ENCODE measurements at regions not wholly inside any gene's neighbourhood (a gene's known extent, or its start where the extent isn't known, plus 50 kb on each side); places are given as distances from the start of the nearest gene placed in this dataset.

- DNase-seq: no peak
Measured at GRCh38 chr15:69880571-69881301, 217.0 kb downstream of the TLE3 start.

GRCh38 chr15:69881302-69881670, 216.4 kb downstream of the TLE3 start:
- DNase-seq: no peak

- DNase-seq: no peak
Measured at GRCh38 chr15:69881766-69882165, 216.0 kb downstream of the TLE3 start.

- no peak for DNase-seq
Measured at GRCh38 chr15:69883306-69883705, 214.4 kb downstream of the TLE3 start.

GRCh38 chr15:69885173-69885955, 212.4 kb downstream of the TLE3 start:
- no peak for DNase-seq

DNA sequence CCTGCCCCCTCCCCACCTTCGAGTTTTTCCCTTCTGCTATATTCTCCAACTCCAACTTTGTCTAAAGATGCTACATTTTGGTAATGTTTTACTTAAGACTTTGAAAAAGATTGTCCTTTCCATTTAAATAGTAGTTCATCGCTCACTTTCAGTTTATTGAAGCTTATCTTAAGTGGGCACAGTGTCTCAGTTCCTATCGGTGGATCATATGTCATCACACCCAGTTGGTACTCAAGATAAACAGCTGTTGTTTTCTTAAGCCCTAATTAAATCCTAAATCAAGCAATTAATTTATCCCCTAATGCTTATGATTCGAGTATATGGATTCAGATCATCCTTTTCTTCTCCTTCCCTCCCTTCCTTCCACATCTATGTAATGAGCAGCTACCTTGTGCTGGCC, 210.7 kb downstream of the TLE3 start:
- DNase-seq: no peak

GRCh38 chr15:69887553-69887952, 210.2 kb downstream of the TLE3 start:
- no peak for DNase-seq

DNA sequence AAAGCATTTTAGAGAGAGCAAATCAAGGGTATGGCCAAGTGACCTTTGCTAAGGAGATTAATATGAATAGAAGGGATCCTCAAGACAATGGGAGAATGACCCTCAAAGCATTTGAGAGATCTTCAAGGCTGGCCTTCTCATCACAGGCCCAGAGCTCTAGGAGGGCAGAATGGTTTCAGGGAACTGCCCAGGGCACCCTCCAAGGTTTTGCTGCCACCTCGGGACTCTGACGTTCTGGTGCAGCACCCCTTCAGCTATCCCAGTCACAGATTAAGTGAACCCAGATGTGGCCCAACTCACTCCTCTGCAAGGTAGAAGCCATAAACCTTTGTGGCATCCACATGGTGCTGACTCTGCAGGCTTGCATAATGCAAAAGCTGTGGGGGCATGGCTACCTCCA, 209.3 kb downstream of the TLE3 start:
- no peak for DNase-seq

DNA sequence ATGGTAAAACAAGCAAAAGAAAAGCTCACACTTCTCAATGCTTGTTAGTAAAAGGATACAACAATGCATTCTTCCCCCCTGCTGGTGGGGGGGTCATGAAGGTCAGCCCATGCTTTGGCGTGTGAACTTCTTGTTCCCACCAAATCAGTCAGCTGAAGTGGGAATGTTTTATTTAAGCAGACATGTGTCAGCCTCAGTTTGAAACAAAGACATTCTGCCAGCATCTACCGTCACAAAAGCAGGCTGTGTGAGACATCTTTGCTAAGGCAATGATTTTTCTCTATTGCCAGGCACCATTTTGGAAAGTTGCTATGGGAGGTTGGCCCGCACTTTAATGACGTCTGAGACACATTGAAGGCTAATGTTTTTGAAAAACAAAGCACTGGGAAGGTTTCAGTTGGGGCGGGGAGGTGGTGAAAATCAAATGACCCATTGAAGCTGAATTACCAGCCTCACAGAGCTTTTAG, 206.6 kb downstream of the TLE3 start:
- no peak for DNase-seq

DNA sequence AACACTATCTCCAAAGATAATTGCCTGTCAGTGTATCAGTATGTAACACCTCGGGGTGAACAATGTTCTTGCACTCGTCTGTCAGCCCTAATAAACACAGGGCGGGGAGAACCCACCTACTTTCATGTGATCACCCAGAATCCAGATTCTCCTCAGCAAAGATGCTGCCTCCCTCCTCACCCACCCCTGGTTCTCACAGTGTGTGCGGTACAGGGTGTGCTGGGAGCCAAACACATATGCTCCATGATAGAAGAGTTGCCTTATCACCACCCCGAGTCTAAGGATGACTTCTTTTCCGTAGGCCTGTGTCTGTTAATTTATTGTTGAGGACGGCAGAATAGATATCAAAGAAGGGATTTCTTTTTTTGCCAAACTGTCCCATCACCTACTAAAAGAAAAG, 206.1 kb downstream of the TLE3 start:
- DNase-seq: no peak

DNA sequence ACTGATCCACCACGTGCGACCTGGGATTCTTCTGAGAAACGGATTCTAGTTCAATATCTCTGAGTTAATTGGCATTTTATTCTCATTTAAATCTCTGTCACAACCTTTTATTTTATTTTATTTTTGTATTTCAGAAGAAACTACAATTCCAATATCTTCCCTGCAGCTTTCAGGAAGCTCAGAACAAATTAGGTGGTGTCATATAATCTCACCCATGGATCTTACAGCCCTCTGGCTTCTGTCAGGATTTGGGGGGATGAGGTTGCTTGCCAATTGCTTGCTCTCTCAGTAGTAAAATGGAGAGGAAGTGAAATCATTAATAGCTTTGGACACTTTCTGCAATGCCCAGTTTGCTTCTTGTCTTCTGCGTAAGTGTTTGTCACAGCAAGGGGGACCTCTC, 205.4 kb downstream of the TLE3 start:
- DNase-seq: no peak

- DNase-seq: no peak
Measured at GRCh38 chr15:69893086-69893485, 204.6 kb downstream of the TLE3 start.

GRCh38 chr15:69893863-69894262, 203.9 kb downstream of the TLE3 start:
- DNase-seq: no peak

GRCh38 chr15:69895202-69895601, 202.5 kb downstream of the TLE3 start:
- DNase-seq: no peak

- no peak for DNase-seq
Measured at GRCh38 chr15:69896606-69897005, 201.1 kb downstream of the TLE3 start.

DNA sequence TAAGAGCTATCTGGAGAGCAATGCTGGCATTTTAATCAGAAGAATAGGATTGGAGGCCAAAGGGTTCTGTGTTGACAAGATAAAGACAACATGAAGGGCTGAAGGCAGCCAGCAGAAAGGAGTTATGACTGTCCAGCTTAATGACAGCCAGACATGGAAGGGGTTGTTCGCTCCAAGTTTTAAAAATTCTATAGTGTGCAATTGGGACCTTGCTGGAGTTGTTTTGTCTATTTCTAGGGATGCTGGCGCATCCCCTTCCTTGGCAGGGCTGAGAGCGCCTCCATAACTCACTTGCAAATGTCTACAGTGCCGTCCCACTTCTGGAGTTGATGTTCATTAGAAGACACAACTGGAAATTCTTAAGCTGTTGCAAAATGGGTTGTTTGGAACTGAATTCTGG, 200.7 kb downstream of the TLE3 start:
- DNase-seq: no peak

DNA sequence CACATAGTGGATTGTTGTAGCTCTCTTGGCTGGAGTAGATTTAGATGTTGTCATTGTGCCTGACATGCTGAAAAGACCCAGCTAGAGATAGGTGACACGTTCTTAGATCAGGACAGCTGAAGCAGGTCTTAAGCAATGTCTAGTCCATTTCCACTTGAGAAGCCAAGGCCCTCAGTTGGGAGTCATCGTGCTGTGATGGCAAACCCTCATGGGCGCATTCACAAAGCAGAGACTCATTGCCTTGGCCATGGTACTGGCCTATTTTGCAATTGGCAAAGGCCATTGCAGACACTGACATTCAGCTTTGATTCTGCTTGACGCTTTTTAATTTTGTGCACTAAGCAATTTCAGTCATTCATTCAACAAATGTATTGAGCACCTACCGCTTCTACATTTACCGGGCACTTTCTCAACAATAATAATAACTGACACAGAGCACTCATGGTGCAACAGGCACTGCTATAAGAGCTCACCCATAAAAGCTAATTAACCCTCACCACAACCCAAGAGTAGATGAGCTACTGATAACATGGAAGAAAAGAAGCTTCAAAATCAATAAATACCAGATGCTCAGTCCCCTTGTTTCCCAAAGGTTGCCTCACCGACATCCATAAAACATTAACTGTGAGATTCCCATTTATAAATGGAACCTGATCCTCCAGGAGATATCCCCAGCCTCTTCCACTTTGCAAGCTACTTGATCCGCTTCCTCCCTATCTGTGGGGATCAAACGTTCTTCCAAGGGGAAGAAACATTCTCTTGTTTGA, 200.1 kb downstream of the TLE3 start:
- DNase-seq: no peak

DNA sequence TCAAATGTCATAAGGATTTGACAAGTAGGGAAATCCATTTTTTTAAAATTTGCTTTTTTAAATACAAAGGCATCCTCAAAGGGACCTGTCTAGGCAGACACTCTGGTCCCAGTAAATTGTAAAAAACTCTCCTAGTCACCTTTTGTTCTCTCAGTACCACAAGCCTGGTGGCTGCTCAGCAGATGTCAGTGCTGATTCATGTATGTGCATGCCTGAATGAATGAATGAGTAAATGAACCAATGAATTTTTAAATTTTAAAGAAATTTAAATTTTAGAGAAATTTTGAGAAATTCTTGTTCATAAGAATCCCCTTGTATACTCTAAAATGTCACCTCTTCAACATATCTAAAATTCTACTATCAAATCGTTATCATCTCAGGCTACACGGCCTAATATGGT, 199.5 kb downstream of the TLE3 start:
- no peak for DNase-seq

- no peak for DNase-seq
Measured at GRCh38 chr15:69902414-69903062, 195.2 kb downstream of the TLE3 start.

DNA sequence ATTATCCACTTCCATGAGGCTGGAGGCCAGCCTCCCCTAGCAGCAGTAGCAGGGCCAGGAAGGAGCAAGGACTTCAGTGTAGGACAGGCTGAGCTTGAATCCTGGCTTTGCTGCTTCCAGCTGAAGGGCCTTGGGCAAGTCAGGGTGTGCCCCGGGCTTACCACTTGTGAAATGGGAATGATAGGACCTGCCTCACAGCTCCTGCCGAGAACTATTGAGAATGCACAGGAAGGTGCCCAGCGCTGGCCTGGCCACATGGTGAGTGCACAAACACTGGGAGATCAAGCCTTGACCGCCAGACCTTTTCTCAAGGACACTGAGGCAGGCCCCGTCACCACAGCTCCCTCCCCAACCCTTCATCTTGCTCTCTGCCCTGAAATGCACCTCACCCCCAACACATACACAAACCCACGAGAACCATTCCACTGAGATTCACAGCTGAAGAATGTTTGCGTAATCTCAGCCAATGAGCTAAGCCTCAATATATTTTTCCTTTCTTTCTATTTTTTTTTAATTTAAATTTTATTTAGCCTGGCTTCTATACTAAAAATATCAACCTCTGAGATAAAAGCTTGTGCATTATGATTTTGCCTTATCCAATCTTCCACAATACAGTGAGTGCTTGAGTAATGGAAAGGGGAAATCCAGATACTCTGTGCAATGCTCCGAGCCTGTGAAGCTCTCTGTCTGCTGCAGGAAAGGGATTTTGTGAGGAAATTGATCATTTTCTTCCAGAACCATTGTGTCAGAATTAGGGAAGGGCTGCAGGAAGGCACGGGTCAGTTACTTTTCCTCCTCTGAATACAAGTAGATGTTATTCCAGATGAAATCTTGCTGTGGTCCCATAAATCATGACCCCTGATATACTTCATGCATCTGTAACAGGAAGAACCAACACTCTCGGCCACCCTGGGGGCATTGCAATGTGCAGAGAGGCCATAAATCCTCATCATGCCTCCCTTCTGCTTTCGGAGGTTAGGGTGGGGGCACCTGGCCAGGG, 193.9 kb downstream of the TLE3 start:
- DNase-seq: no peak

- DNase-seq: no peak
Measured at GRCh38 chr15:69906256-69907185, 191.2 kb downstream of the TLE3 start.

Measured in NCI-H446 treated with DMSO at 0.1 percent for 48 hours (cell line).